ENCODE measurements at regions not wholly inside any gene's neighbourhood (a gene's known extent, or its start where the extent isn't known, plus 50 kb on each side); places are given as distances from the start of the nearest gene placed in this dataset.
"Not testable (repeated sequence)": the region's sequence is repeated elsewhere in the genome, so short reads cannot be mapped to it uniquely, and the experiment has no call there.

GRCh38 chr18:27285973-27286562, 101.0 kb upstream of the CHST9 start:
- CTCF ChIA-PET: not testable (repeated sequence)

More at GRCh38 chr18:27285973-27286562, 101.0 kb upstream of the CHST9 start:
- H3K56ac ChIP-seq (ENCODE audit: extremely low read depth, insufficient read depth, low read length); H2AFZ ChIP-seq (replicated peaks; ENCODE audit: low read length, poor library complexity); H3K27me3 ChIP-seq (ENCODE audit: control insufficient read depth, insufficient read depth, low read length); H3K23ac ChIP-seq (ENCODE audit: low read depth, low read length); H3K9me1 ChIP-seq (ENCODE audit: insufficient read depth, low read length); BruUV-seq (replicated peaks); H2BK20ac ChIP-seq (ENCODE audit: low read depth, low read length); in situ Hi-C loops (cut with MboI; ENCODE audit: low sequenced_read_pairs); intact Hi-C loops (cut with micrococcal nuclease); ATAC-seq (ENCODE audit: low read depth); H3K79me1 ChIP-seq (ENCODE audit: low read depth in 1 of 2, low read length in 2 of 2); H3K4me1 ChIP-seq (ENCODE audit: control insufficient read depth, insufficient read depth, low read length); H4K5ac ChIP-seq (ENCODE audit: low read depth, low read length); H3K36me3 ChIP-seq (ENCODE audit: control insufficient read depth, insufficient read depth, low read length); H2BK120ac ChIP-seq (ENCODE audit: low read depth, low read length); H3K4me2 ChIP-seq (ENCODE audit: low read depth, low read length); H2BK15ac ChIP-seq (ENCODE audit: low read depth, low read length); H4K8ac ChIP-seq (ENCODE audit: low read depth in 2 of 2, low read length in 2 of 2); POLR2A ChIA-PET (ENCODE audit: unreplicated experiment); H2BK5ac ChIP-seq (ENCODE audit: low read depth, low read length, poor library complexity, severe bottlenecking); H4K91ac ChIP-seq (ENCODE audit: insufficient read depth, low read depth, low read length); H3K9ac ChIP-seq (ENCODE audit: low read depth, low read length); H2AK9ac ChIP-seq (replicated peaks; ENCODE audit: low read depth, low read length, poor library complexity); DNase-seq; H3K4ac ChIP-seq (ENCODE audit: low read depth, low read length); H3K4me3 ChIP-seq (ENCODE audit: insufficient read depth, low read depth, low read length); dilution Hi-C loops (cut with HindIII; ENCODE audit: low sequenced_read_pairs, unreplicated experiment); H3K14ac ChIP-seq (replicated peaks; ENCODE audit: low read depth, low read length); H3K9me3 ChIP-seq (ENCODE audit: control insufficient read depth, insufficient read depth, low read length); H3K27ac ChIP-seq (ENCODE audit: insufficient read depth, low read length); H2AK5ac ChIP-seq (ENCODE audit: low read depth, low read length); H3K18ac ChIP-seq (ENCODE audit: low read depth, low read length); H4K20me1 ChIP-seq (ENCODE audit: insufficient read depth, low read length): not testable (repeated sequence)
- no CpG with 5 or more reads among the region's 2 CpGs for whole genome bisulfite sequencing, 2 experiments (ENCODE audit: extremely low coverage in 2 of 2, insufficient read length in 1 of 2)
